ENCODE measurements at regions not wholly inside any gene's neighbourhood (a gene's known extent, or its start where the extent isn't known, plus 50 kb on each side); places are given as distances from the start of the nearest gene placed in this dataset.

DNA sequence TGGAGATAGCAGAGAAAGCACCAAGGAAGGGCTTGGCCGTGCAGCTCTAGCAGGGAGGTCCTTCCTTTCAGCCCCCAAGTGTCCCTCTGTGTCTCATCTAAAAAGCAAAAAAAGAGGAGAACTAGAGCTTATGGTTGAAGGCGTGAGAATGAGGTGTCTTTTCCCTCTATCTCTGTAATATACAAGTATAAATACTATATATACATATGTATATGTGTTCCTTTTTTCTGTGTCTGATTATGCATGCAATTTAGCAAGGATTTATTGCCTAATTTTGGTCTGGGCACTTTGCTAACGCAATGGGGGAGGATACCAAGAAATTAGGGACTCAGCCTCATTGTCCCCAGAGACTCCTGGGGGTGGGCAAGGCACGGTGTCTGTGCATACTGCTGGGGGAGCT lies 90.2 kb upstream of the CCL2 start:
- Histone ChIP-seq H4K20me1 (ENCODE audit: insufficient read depth, low read length) (no peaks in the 10 kb centered on the region), H3K9me3 (ENCODE audit: insufficient read depth, low read length) (no peaks in the 10 kb centered on the region), H3K36me3 (replicated peaks; ENCODE audit: low read depth, low read length) (no peaks in the 10 kb centered on the region), H3K9ac (ENCODE audit: low read length) (no peak overlapping the region), H2AFZ (ENCODE audit: low read depth, low read length) (no peak overlapping the region), H3K4me2 (ENCODE audit: low read length) (no peak overlapping the region), H3K79me2 (ENCODE audit: low read length) (no peaks in the 10 kb centered on the region), H3K27me3 (ENCODE audit: low read depth, low read length) (peaks cover 61% of the 10 kb centered on the region), H3K4me1 (ENCODE audit: low read length) (no peaks in the 10 kb centered on the region), H3K27ac (ENCODE audit: low read length) (no peak overlapping the region), H3K4me3 (ENCODE audit: low read length) (no peak overlapping the region)
- TF ChIP-seq EZH2phosphoT487 (IDR thresholded peaks at IDR 0.05; ENCODE audit: low read depth): no peak
- TF ChIP-seq, protein P1, sequence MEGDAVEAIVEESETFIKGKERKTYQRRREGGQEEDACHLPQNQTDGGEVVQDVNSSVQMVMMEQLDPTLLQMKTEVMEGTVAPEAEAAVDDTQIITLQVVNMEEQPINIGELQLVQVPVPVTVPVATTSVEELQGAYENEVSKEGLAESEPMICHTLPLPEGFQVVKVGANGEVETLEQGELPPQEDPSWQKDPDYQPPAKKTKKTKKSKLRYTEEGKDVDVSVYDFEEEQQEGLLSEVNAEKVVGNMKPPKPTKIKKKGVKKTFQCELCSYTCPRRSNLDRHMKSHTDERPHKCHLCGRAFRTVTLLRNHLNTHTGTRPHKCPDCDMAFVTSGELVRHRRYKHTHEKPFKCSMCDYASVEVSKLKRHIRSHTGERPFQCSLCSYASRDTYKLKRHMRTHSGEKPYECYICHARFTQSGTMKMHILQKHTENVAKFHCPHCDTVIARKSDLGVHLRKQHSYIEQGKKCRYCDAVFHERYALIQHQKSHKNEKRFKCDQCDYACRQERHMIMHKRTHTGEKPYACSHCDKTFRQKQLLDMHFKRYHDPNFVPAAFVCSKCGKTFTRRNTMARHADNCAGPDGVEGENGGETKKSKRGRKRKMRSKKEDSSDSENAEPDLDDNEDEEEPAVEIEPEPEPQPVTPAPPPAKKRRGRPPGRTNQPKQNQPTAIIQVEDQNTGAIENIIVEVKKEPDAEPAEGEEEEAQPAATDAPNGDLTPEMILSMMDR (IDR thresholded peaks at IDR 0.05; ENCODE audit: low read depth, low read length): no peak

DNA sequence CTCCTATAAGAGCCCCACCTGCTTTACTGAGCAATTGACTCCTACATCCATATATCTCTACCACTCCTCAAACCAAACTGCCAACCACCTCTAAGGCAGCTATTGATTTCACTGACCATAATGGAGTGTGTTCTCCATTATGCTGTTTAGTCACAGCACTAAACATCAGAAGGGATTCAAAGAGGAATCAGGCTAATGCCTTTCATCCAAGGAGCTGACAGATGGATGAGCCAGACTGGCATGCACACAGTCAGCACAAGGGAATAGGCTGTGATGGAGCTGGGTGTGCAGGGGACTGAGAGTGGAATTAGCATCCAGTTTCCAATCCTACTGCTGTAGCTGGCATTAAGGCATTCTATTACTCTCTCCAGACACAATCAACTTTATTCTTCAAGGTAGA lies 88.7 kb upstream of the CCL2 start:
- H3K4me3 ChIP-seq (ENCODE audit: low read length): no peak overlapping the region
- no peak overlapping the region for H3K27ac ChIP-seq (ENCODE audit: low read length)
- no peak overlapping the region for H2AFZ ChIP-seq (ENCODE audit: low read depth, low read length)
- TF ChIP-seq, protein P1 (IDR thresholded peaks at IDR 0.05; ENCODE audit: low read depth, low read length): no peak
- no peak for TF ChIP-seq EZH2phosphoT487 (IDR thresholded peaks at IDR 0.05; ENCODE audit: low read depth)
- peaks cover 57% of the 10 kb centered on the region for H3K27me3 ChIP-seq (ENCODE audit: low read depth, low read length)
- H4K20me1 ChIP-seq (ENCODE audit: insufficient read depth, low read length): no peaks in the 10 kb centered on the region
- no peaks in the 10 kb centered on the region for H3K36me3 ChIP-seq (replicated peaks; ENCODE audit: low read depth, low read length)
- no peaks in the 10 kb centered on the region for H3K79me2 ChIP-seq (ENCODE audit: low read length)
- no peak overlapping the region for H3K4me2 ChIP-seq (ENCODE audit: low read length)
- no peaks in the 10 kb centered on the region for H3K9me3 ChIP-seq (ENCODE audit: insufficient read depth, low read length)
- H3K9ac ChIP-seq (ENCODE audit: low read length): no peak overlapping the region
- H3K4me1 ChIP-seq (ENCODE audit: low read length): no peaks in the 10 kb centered on the region

- H3K27me3 ChIP-seq (ENCODE audit: low read depth, low read length): peaks cover 54% of the 10 kb centered on the region
- H3K4me1 ChIP-seq (ENCODE audit: low read length): no peaks in the 10 kb centered on the region
- no peak for TF ChIP-seq EZH2phosphoT487 (IDR thresholded peaks at IDR 0.05; ENCODE audit: low read depth)
- TF ChIP-seq, protein P1 (IDR thresholded peaks at IDR 0.05; ENCODE audit: low read depth, low read length): no peak
- H2AFZ ChIP-seq (ENCODE audit: low read depth, low read length): no peak overlapping the region
- H3K9ac ChIP-seq (ENCODE audit: low read length): no peak overlapping the region
- no peak overlapping the region for H3K27ac ChIP-seq (ENCODE audit: low read length)
- H3K36me3 ChIP-seq (replicated peaks; ENCODE audit: low read depth, low read length): no peaks in the 10 kb centered on the region
- no peaks in the 10 kb centered on the region for H3K79me2 ChIP-seq (ENCODE audit: low read length)
- H4K20me1 ChIP-seq (ENCODE audit: insufficient read depth, low read length): no peaks in the 10 kb centered on the region
- no peaks in the 10 kb centered on the region for H3K9me3 ChIP-seq (ENCODE audit: insufficient read depth, low read length)
- no peak overlapping the region for H3K4me2 ChIP-seq (ENCODE audit: low read length)
- no peak overlapping the region for H3K4me3 ChIP-seq (ENCODE audit: low read length)
These were observed 87.7 kb upstream of the CCL2 start for GRCh38 chr17:34167354-34167753.

- no peak overlapping the region for H2AFZ ChIP-seq (ENCODE audit: low read depth, low read length)
- H3K4me3 ChIP-seq (ENCODE audit: low read length): no peak overlapping the region
- H3K9ac ChIP-seq (ENCODE audit: low read length): no peak overlapping the region
- no peaks in the 10 kb centered on the region for H3K79me2 ChIP-seq (ENCODE audit: low read length)
- H3K27ac ChIP-seq (ENCODE audit: low read length): no peak overlapping the region
- H3K9me3 ChIP-seq (ENCODE audit: insufficient read depth, low read length): no peaks in the 10 kb centered on the region
- TF ChIP-seq EZH2phosphoT487 (IDR thresholded peaks at IDR 0.05; ENCODE audit: low read depth): no peak
- TF ChIP-seq, protein P1 (IDR thresholded peaks at IDR 0.05; ENCODE audit: low read depth, low read length): no peak
- peaks cover 43% of the 10 kb centered on the region for H3K27me3 ChIP-seq (ENCODE audit: low read depth, low read length)
- no peak overlapping the region for H3K4me2 ChIP-seq (ENCODE audit: low read length)
- H3K4me1 ChIP-seq (ENCODE audit: low read length): no peaks in the 10 kb centered on the region
- no peaks in the 10 kb centered on the region for H4K20me1 ChIP-seq (ENCODE audit: insufficient read depth, low read length)
- H3K36me3 ChIP-seq (replicated peaks; ENCODE audit: low read depth, low read length): no peaks in the 10 kb centered on the region
These were observed 86.1 kb upstream of the CCL2 start for GRCh38 chr17:34168989-34169388.

Data from OCI-LY3 (cell line).